ENCODE measurements at regions not wholly inside any gene's neighbourhood (a gene's known extent, or its start where the extent isn't known, plus 50 kb on each side); places are given as distances from the start of the nearest gene placed in this dataset.

- TF ChIP-seq CTCF (IDR thresholded peaks at IDR 0.05), result no peak
- Histone ChIP-seq H3K36me3 (peaks cover 0 to 5% (median 0%) of the 10 kb centered on the region in 3 donors), H3K27ac (no peak overlapping the region), H3K9me3 (no peaks in the 10 kb centered on the region), H3K4me1 (no peaks in the 10 kb centered on the region), H3K4me3 (no peak overlapping the region), H3K27me3 (no peaks in the 10 kb centered on the region)
- ATAC-seq (no peak), DNase-seq (no peak), FAIRE-seq (no peak)
- intact Hi-C loops (cut with DNase I), result no loop called here
- WGBS, 2 donors, result 95 to 96% methylated on average over 1 of the region's 1 CpG
Observed at GRCh38 chr6:144816936-144817335, 531.8 kb downstream of the UTRN start.

- Histone ChIP-seq H3K27me3 (no peaks in the 10 kb centered on the region), H3K36me3 (peaks cover 0 to 5% (median 0%) of the 10 kb centered on the region in 3 donors), H3K4me1 (no peaks in the 10 kb centered on the region), H3K27ac (no peak overlapping the region), H3K9me3 (no peaks in the 10 kb centered on the region), H3K4me3 (no peak overlapping the region)
- WGBS, 2 donors, result 90 to 91% methylated on average over 1 of the region's 1 CpG
- intact Hi-C loops (cut with DNase I), result no loop called here
- ATAC-seq (no peak), FAIRE-seq (no peak), DNase-seq (no peak)
- TF ChIP-seq CTCF (IDR thresholded peaks at IDR 0.05), result no peak
Observed at GRCh38 chr6:144820270-144820669, 535.1 kb downstream of the UTRN start.

GRCh38 chr6:144823131-144823530 is 538.0 kb downstream of the UTRN start:
- H3K4me1 ChIP-seq, result no peaks in the 10 kb centered on the region
- intact Hi-C loops (cut with DNase I), result no loop called here
- 92 to 95% methylated on average over 4 of the region's 4 CpGs for WGBS, 2 donors
- ATAC-seq, result no peak
- no peak for FAIRE-seq
- H3K27ac ChIP-seq, result no peak overlapping the region
- no peak for DNase-seq
- H3K36me3 ChIP-seq, result peaks cover 0 to 10% (median 2%) of the 10 kb centered on the region in 3 donors
- no peak for TF ChIP-seq CTCF (IDR thresholded peaks at IDR 0.05)
- H3K27me3 ChIP-seq, result no peaks in the 10 kb centered on the region
- H3K4me3 ChIP-seq, result no peak overlapping the region
- no peaks in the 10 kb centered on the region for H3K9me3 ChIP-seq

GRCh38 chr6:144824018-144824417 is 538.9 kb downstream of the UTRN start:
- FAIRE-seq (no peak), DNase-seq (no peak), ATAC-seq (no peak)
- Histone ChIP-seq H3K27ac (no peak overlapping the region), H3K9me3 (no peaks in the 10 kb centered on the region), H3K27me3 (no peaks in the 10 kb centered on the region), H3K36me3 (peaks cover 0 to 11% (median 2%) of the 10 kb centered on the region in 3 donors), H3K4me1 (no peaks in the 10 kb centered on the region), H3K4me3 (no peak overlapping the region)
- TF ChIP-seq CTCF (IDR thresholded peaks at IDR 0.05), result no peak
- intact Hi-C loops (cut with DNase I), result no loop called here

GRCh38 chr6:144834426-144835038 is 549.4 kb downstream of the UTRN start:
- H3K27me3 ChIP-seq, result no peaks in the 10 kb centered on the region
- peaks cover 0 to 2% (median 2%) of the 10 kb centered on the region in 3 donors for H3K4me1 ChIP-seq
- H3K36me3 ChIP-seq, result peaks cover 0 to 59% (median 0%) of the 10 kb centered on the region in 3 donors
- H3K27ac ChIP-seq, result no peak overlapping the region
- WGBS, 2 donors, result 81 to 87% methylated on average over 6 of the region's 6 CpGs
- H3K9me3 ChIP-seq, result no peaks in the 10 kb centered on the region
- no peak for DNase-seq
- no peak overlapping the region for H3K4me3 ChIP-seq
- peak in 1 of 4 donors; percentile 38 for ATAC-seq
- intact Hi-C loops (cut with DNase I), result no loop called here
- TF ChIP-seq CTCF (IDR thresholded peaks at IDR 0.05), result no peak
- FAIRE-seq, result no peak
